ENCODE measurements at regions not wholly inside any gene's neighbourhood (a gene's known extent, or its start where the extent isn't known, plus 50 kb on each side); places are given as distances from the start of the nearest gene placed in this dataset.

DNA sequence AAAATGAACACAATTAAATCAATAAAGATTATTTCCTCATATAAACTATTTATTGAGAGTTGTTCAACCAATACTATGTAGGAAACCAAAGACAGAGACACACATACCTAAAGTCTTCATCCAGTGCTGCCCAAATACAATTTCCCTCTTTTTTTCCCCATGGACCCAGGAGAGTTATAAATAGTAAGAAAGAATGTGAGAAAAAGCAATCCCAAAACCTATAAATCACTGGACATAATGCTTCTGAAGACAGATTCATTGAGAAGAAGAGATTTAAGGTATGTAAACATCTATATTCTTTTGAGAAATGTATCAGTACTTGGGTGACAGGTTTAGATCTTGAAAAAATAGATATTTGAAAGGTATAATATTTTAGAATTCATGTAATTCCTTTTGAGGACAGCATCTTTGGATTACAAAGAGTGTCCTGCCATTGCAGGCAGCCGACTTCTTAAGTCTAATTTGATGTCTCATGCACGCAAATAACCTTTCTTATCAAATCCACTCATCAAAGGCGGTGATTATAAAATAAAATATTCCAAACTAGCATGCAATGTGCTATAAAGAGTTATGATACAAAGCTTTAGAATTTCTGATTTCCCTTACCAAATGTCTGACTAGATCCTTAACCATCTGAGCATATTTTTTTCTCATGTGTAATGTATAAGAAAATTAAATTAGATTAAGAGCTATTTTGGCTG is 739.4 kb downstream of the LIG4 start:
- no peak for DNase-seq (ENCODE audit: low spot score)

DNA sequence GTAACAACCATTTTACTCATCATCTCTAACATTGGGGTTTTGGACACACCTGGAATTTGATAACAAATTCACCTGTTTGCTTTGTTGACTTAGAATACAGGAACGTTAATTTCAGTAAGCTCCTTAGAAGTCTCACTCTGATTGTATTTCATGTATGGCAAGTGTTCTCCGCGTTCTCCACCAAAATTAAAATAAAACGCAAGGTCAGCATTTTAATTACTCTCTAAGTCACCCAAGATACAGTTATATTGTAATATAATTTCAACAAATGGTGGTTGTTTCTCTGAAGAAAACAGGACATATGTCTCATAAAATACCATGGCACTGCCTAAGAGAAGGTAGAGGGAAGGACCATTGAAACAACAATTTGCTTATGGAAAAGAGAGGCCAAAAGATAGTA is 742.1 kb downstream of the LIG4 start:
- DNase-seq (ENCODE audit: low spot score) = no peak

DNA sequence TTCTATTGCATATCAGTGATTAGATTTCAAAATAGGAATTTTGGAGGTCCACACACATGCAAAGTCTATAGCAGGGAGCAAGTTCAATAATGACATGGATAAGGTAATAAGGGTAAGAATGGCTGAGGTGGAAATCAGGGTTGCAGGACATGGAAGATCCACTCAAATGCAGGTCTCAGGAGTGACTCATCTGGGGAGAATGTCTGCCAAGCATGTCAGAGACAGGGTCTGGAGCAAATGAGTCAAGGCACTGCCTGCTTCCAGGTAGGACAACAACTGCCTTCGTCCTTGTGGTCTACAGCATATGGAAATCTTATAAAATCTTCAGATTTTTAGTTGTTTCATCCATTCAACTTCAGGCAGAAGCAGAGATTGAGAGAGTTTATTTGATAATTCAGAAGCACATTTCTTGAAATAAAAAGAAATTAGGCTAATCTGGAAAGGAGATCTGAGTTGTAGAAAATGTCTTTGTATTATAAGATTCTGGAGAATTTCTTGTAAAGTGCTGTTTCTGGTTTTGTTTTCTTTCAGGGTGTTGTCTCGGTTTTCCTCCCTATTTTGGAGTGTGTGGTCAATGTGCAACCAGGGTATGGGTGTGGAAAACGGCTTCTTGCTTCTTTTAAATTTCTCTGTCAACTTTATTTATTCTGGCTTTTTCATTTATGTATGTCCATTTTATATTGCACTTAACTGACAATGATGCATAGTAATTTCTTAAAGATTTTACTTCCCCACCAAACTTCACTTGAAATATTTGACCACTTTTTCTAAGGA is 748.8 kb downstream of the LIG4 start:
- peak; percentile 88 for DNase-seq (ENCODE audit: low spot score)

DNA sequence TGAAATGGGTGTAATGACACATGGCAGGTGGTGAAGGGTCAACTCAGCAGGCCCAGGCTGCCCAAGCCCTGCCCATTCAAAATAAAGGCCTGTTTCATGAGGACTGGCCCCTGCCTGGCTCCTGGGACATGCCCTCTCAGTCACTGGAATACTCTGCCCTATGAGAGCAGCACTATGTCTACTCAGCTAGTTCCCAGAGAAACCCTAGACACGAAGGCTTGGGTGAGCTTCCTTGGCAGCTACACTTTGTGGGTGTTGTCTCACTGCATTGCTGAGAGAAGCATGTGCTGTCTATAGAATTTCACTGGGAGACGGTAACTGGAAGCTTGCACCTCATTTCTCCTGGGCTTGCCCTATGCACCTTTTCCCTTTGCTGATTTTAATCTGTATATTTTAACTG is 752.8 kb downstream of the LIG4 start:
- DNase-seq (ENCODE audit: low spot score) = no peak

DNA sequence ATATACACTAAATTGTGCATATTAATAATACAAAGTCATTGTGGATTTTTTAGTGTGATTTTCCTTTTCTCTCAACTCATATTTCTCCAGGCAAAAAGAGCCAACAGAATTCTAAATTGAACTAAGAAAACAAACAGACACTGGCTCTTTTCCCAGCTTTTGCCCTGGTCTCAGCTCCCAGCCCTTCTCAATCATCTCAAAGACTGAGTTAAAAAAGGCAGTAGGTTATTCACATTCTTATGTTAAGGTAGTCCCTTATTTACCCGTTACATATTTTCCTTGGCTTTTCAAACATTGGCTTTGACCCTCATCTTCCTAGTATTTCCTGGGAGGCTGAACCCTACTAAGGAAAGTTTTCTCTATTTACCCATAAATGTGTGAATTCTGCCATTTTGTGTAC is 753.6 kb downstream of the LIG4 start:
- DNase-seq (ENCODE audit: low spot score) = no peak

DNA sequence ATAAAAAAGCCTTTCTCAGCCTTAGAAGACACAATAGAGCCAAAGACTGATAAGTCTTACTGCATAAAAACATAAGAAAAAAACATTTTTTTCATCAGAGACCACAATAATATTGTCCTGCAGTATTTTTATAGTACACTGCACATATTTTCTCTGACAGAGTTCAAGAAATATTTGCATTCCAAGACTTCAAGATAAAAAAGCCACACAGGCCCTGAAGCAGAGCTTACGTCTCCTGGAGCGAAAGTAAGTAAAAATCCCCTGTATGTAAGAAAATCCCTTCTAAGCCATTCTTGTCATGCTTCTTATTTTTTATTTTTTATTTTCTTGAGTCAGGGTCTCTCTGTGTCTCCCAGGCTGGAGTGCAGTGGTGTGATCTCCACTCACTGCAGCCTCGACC is 755.9 kb downstream of the LIG4 start:
- no peak for DNase-seq (ENCODE audit: low spot score)

DNA sequence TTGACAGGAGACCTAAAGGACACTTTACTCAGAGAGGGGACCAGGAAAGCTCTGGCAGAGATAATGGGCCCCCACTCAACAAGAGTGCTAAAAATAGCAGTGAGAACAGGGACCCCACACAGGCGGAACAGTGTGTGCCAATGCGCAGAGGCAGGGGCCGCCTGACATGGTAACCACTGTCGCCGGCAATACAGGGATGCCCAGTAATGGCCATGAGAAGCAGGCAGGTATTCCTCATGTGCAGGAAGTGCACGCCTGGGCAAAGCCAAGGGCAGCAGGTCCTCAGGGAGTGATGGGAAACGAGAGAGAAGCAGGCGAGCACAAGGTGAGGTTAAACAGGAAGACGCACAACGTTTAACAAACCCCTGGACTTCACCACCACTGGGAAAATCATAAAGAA is 757.1 kb downstream of the LIG4 start:
- no peak for DNase-seq (ENCODE audit: low spot score)

DNA sequence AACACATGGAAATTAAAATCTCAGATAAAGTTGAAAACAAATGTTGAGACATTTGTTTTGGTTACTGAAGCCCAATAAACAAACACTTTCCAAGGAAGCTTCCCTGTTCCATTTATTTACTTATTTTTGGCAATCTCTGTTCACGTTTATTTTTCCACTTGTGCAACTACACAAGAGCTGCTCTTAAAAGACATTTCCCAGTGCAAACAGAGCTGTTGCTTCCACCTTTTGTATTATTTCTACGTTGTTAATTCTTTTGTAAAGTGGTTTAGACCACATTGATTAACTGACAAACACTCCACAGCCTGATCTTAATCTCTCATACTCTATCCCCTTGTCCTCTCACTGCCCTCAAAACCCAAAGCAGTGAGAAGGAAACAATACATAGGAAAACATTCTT is 757.6 kb downstream of the LIG4 start:
- no peak for DNase-seq (ENCODE audit: low spot score)

DNA sequence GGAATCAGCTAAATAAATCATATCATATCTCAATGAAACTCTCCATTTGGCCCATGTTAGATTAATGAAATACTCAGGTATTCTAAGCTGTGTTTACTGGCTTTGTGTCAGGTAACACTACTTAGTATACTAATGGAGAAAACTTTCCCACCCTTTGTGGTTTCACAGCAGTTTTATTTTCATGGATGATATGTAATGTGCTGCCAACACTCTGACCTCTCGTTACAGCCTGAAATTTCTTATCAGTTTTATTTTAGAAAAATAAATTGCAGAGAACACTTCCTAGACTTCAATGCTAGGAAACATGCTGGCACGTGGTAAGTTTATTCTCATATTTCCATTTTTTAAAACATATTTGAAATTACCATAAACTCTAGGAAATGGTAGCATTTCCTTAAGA is 758.9 kb downstream of the LIG4 start:
- DNase-seq (ENCODE audit: low spot score) = no peak

DNA sequence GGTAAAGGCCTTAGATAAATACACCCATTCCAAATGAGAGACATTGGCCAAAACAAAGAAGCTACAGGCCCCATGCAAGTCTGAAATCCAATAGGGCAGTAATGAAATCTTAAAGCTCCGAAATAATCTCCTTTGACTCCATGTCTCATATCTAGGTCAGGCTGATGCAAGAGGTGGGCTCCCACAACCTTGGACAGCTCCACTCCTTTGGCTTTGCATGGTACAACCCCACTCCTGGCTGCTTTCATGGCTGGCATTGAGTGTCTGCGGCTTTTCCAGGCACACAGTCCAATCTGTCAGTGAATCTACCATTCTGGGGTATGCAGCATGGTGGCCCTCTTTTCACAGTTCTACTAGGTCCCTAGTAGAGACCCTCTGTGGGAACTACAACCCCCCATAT is 762.5 kb downstream of the LIG4 start:
- DNase-seq (ENCODE audit: low spot score) = no peak

DNA sequence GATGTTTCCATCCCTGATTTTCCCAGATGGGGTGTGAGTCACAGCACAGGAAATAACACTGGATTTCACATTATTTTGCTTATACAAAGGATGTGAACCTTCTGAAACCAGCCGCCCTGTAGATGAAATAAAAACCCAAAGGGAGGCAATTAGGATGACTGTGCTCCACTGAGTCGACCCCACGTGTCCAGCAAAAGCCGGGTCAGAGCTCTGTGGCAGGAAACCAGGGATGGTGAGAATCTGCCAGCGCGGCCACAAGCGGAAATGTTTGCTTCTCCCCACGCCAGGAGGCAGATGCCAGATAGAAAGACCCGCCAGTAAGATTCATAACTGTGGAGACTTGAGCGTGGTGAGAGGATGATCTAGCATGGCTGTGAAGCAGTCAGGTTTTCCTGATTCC is 764.4 kb downstream of the LIG4 start:
- peak; percentile 95 for DNase-seq (ENCODE audit: low spot score)

DNA sequence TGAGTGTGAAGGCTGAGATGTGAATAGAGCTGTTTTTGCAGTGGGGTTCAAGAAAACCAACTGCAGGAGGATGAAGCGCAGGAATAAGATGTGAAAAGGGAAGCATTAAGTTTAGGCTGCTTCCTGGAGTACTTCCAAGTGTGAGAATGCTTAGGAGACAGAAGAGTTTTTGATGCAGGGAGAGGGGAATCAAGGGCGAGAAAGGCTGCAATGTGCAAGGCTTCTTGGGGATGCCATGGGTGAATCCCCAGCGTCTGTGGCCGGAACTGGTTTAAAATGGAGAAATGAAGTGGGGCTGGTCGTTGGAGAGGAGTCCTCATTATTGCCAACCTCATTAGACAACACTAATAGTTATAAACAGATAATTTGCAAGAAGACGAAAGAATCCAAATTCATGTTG is 764.9 kb downstream of the LIG4 start:
- no peak for DNase-seq (ENCODE audit: low spot score)

DNA sequence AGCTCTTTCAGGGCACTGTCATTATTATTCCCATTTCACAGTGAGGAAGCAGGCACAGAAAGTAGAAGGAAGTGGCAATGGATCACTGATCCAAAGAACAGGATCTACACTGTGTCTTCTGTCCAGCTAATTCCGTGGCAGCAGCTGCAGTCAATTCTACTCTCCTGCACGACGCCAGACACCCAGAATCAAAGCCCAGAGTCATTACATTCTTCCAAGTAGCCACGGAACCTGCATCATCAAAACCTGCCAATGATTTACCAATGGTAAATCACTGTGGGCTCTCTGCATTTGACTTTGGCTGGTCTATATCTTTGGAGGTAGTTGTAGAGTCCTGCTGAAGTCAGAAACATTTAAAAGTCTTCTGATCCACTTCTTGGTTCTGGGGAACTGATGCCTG is 767.7 kb downstream of the LIG4 start:
- DNase-seq (ENCODE audit: low spot score) = peak; percentile 81

DNA sequence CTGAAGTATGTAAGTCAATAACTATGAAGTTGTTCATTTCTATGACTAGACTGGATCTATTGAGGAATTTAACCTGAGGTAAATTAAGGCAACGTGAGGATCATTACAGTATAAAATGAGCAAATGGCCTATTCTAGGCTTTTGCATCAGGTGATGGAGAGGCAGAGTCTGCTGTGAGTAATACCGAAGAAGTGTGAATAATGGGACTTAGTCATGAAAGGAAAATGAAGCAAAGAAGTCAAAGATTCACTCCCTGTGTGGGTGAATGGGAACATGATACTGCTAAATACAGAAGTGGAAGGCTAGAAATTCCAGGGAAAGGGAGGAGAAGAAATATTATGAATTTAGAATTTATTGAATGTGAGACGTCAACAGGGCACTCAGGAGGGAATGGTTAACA is 774.1 kb downstream of the LIG4 start:
- peak; percentile 83 for DNase-seq (ENCODE audit: low spot score)

DNA sequence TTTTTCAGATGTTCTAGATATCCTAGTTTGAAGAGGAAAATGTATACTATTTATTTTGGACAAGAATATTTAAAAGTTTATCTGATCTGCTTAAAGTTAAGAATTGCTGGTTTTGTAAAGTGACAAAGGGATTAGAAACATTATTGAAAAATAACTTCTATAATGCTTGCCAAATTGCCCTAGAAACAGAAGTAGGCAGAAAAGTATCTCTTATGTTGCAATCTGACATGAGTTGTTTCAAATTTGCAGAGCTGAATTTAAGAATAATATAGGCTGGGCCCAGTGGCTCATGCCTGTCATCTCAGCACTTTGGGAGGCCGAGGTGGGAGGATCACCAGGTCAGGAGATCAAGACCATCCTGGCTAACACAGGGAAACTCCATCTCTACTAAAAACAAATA is 777.1 kb downstream of the LIG4 start:
- no peak for DNase-seq (ENCODE audit: low spot score)

DNA sequence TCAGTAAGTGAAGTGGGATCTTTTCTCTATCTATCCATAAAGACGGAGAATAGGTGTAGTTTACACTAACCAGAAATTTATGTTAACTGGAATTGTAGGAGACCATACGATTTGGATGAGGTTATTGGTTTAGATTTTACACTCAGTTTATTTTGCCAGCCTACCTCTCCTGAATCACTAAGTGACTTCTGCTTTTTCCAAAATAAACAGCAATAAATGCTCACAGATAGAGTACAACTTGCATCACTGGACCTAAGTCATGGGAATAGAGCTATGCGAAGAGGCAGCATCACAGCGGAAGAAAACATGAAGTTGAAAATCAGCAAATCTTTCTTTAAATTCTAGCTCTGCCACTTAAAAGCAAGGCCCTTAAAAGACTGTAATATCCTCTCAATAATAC is 781.0 kb downstream of the LIG4 start:
- no peak for DNase-seq (ENCODE audit: low spot score)

DNA sequence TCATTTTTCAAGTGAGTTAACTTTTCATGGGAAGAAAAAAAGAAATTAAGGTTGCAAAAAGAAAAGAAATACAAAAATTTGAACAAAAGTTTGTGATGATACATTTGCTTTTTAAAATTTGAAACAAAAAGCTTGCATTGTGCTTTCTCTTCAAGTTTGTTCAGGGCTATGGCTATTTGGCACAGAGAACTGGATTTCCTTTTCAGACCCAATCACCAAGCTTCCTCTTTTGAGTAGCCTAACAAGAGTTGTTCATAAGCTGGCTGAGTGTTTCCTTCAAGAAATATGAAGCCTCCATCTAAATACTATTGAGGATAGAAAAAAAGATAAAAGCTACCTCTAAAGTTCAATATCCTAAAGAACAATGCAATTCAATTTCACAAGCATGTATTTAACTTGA is 787.8 kb downstream of the LIG4 start:
- DNase-seq (ENCODE audit: low spot score) = no peak

DNA sequence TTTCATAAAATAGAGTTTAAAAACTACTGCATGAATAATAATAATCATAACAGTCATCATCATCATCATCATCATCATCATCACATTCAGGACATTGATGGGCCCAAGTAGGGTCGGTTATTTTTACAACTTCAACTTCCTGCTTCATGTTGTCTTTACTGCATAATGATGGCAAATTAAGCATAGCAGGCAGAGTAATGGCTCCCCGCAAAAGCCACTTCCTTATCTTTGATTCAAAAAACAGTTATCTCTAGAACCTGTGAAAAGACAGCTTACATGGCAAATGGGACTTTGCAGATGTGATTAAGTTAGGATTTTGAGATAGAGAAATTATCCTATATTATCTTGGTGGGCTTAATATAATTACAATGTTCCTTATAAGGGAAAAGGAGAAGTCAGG is 792.9 kb downstream of the LIG4 start:
- DNase-seq (ENCODE audit: low spot score) = no peak

DNA sequence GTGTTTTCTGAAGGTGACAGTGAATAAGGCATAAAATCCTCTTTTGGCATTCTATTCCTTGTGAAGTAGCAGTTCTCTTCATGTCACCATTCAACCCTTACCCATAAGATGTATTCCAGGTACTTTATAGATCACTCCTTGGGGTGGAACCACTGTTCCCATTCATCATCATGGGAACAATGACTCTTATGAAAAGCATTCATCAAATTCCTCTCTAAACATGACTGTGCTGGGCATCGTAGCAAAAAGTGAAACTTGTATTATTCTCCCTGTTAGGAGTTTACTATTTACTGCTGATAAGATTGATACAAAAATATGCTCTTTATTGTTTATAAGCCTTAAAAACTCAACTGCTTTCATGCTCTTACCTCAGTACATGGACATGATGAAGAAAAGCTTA is 793.4 kb downstream of the LIG4 start:
- DNase-seq (ENCODE audit: low spot score) = peak; percentile 63

DNA sequence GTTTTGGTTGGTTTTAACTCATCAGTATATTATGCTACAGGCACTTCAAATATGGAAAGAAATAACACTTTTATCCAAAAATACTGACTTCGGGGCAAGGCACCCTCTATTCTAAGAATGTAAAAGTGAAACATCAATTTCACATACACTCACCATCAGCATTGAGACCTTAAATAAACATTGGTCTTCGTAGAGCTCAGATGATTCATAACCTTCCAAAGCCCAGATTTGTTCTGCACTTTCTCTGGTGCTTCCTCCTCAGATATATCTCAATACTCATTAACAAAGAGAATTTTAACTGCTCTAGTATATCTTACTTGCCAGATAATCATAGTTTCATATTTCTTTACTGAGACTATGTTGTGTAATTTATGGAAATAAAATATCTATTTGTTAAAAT is 794.3 kb downstream of the LIG4 start:
- peak; percentile 54 for DNase-seq (ENCODE audit: low spot score)

DNA sequence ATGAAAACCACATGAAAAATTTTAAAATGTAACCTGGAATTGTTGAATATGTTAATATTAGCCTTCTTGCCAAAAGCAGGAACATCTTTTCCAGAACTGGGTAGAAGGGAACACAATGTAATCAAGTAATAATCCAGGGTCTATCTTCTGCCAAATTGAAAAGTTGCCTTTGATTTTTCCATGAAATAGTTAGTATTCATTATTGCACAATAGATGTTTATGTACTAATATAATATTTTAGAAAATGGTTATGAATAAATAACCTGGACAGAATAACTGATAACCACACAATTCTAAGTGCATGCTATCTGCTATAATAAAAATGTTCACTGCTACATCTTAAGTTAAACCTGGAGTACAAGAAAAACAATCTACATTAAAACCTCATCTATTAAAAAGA is 802.3 kb downstream of the LIG4 start:
- DNase-seq (ENCODE audit: low spot score) = no peak

DNA sequence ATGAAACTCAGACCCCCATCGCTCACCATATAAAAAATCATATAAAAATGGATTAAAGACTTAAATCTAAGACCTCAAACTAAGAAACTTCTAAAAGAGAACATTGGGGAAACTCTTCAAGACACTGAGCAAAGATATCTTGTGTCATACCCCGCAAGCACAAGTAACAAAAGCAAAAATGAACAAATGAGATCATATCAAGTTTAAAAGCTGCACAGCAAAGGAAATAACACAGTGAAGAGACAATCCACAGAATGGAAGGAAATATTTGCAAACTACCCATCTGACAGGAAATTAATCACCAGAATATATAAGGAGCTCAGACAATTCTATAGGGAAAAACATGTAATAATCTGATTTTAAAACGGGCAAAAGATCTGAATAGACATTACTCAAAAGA is 808.3 kb downstream of the LIG4 start:
- no peak for DNase-seq (ENCODE audit: low spot score)

DNA sequence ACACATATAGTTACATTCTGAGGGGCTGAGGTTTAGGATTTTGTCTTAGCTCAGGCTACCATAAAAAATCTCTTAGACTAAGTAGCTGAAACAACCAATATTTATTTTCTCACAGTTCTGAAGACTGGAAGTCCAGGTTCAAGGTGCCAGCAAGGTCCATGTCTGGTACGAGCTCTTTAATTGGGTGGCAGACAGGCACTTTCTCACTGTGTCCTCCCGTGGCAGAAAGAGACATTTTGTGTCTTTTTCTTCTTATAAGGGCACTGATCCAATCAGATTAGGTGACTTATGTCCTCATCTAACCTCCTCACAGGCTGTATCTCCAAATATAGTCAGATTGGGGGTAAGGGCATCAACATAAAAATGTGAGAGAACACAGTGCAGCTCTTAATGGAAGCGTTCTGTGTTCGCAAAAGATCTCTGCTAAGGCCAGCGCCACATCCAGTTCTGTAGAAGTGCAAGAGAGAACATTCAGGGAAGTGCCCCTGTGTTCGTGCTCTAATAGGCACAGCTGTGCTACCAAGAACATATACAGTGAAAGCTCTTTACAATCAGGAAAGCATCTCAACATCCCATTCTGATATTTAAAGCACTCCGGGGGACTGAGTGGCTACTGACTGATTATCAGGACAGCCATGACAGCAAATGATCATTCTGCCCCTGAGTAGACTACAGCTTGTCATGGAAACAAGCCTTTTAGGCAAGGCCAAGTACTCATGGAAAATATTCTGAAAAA is 819.2 kb downstream of the LIG4 start:
- DNase-seq (ENCODE audit: low spot score) = no peak
